Activated T-cell treated with anti-CD3 and anti-CD28 coated beads, Interleukin-2, amount 50 U/mL, for 48 hours (primary cell): ENCODE measurements at regions not wholly inside any gene's neighbourhood (a gene's known extent, or its start where the extent isn't known, plus 50 kb on each side); places are given as distances from the start of the nearest gene placed in this dataset.

ENCODE experiments used
- DNase-seq, 2 experiments: peaks; one replicate each; pipeline ENCODE4 v3.0.0-alpha.2; 2020

- peak; percentile 32 to 52 for DNase-seq
These were observed 462.0 kb downstream of the PDCD6IP start for GRCh38 chr3:34260271-34261000.

- DNase-seq = no peak
These were observed 462.6 kb downstream of the PDCD6IP start for GRCh38 chr3:34261001-34261385.

GRCh38 chr3:34263101-34263621 is 464.7 kb downstream of the PDCD6IP start:
- no peak for DNase-seq

- no peak for DNase-seq
These were observed 466.1 kb downstream of the PDCD6IP start for GRCh38 chr3:34264337-34265041.

- no peak for DNase-seq
These were observed 468.7 kb downstream of the PDCD6IP start for GRCh38 chr3:34267088-34267487.

GRCh38 chr3:34268032-34268709 is 469.7 kb downstream of the PDCD6IP start:
- DNase-seq = no peak

GRCh38 chr3:34275811-34276210 is 477.4 kb downstream of the PDCD6IP start:
- DNase-seq = no peak

- DNase-seq = no peak
These were observed 477.9 kb downstream of the PDCD6IP start for GRCh38 chr3:34276342-34276741.

DNA sequence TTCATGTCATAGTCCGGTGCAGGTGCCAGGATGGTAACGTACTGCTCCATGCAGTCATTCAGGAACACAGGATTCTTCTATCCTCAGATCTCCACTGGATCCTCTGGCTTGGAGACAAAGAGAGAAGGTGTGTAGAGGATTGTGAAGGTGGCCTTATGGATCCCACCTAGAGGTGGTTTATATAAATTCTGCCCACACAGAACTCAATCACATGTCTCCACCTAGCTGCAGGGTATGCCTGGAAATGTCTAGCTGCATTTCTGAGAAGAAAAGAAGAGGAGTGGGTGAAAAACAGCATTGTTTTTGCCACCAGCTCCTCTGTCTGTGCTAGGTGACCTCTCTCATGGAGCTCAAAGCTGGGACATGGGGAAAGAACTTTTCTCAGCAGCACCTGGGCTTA is 478.7 kb downstream of the PDCD6IP start:
- DNase-seq = no peak

- no peak for DNase-seq
These were observed 481.5 kb downstream of the PDCD6IP start for GRCh38 chr3:34279901-34280300.

DNA sequence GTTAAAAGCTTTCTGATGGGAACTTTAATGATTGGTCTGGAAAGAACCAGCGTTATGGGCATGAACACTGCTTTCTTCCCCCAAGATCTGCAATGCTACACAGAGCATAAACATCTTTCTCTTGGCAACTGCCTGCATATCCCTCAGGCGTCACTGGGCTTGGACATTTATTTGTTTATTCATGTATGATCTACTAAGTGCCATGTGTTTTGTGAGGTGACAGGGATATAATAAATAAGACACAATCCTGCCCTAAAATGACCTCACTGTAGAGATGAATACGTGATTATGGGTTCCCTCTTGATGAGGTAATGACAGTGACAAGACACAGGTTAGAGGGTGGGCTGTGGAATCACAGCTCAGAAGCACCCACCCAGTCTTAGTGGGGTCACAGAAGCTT is 485.3 kb downstream of the PDCD6IP start:
- no peak for DNase-seq

DNA sequence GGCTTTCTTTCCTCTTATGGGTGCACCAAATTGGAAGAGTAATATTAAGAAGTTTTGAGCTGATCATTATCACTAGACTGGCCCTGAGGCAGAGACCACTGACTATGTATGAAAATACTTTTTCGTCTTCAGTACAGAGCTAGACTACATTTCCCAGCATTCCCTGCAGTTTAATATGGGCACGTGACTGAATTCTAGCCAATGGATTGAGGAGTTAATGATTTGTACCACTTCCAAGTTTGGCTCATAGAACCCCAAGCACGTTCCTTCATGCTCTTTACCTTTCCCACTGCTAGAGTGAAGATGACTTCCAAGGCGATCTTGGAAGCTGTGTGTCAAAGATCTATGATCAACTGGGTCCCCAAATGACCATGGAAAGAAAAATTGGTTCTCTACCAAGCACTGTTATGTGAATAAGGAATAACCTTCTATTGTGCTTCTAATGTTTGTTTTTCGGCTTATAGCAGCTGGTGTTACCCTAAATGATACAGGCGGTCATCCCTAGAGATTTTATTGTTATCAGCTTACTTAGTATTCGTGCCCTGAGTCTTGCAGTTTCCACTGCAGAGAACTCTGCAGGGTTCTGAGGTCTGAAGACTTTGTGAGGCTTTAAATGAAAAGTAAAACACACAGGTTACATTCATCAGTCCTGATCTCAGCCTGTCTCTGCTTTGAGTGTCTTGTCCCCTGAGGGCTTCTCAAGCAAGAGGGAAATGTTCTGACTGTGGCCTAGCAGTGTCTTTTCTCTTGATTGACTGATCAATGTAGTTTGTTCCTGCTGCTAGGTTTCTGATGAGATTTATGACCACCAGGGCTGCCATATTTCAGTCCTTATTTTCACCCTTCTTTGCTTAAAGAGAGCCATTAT is 486.8 kb downstream of the PDCD6IP start:
- no peak for DNase-seq

GRCh38 chr3:34285827-34286188 is 487.4 kb downstream of the PDCD6IP start:
- DNase-seq = no peak

DNA sequence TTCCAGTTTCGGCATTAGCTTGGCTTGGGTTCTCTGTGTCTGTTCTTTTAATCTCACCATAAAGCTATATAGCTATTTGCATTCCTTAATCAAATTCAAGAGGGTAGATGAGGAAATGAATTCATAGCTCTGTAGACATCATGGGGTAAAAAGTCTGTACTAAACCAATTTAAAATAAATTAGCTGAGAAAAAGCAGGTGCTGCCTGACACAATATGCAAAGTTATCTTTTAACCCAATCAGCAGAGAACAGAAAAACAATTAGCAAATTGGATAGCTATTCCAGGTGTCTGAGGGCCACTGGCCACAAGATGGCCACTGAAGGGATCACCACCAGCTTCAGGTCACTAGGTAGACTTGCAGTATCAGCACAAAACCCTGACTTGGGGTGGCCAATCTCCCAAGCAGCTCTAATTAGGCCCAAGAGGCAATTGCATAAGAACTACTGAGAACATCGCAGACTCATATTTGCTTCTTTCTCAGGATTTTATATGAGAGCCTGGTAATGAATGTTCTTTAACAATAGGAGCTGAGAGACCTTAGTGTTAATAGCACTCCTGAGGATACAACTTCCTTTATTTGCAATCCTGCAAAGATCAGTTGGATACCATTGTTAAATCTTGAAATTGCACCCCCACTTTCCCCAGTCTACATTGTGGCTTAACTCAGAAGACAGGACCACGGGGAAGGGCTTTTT is 494.3 kb downstream of the PDCD6IP start:
- DNase-seq = no peak

DNA sequence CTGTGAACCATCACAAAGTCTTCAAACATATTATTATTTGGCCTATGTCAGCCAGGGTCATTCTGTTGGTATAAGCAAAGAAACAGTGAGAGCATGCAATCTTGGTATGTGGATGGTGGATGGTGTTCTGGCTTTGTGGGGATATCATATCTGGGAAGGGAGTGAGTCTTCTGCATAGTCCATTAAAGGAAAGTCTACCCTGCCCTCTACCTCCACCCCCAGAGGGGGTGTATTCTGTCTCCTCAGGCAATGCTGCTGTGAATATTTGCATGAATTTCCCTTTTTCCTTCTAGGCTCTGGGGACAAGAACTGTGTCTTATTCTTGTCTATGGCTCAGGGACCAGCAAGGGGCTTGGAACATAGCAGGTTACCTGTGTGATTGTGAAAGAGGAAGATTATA is 495.8 kb downstream of the PDCD6IP start:
- DNase-seq = no peak

- no peak for DNase-seq
These were observed 498.4 kb downstream of the PDCD6IP start for GRCh38 chr3:34296796-34297195.

GRCh38 chr3:34298653-34299052 is 500.2 kb downstream of the PDCD6IP start:
- DNase-seq = no peak

GRCh38 chr3:34300621-34301020 is 502.2 kb downstream of the PDCD6IP start:
- no peak for DNase-seq

DNA sequence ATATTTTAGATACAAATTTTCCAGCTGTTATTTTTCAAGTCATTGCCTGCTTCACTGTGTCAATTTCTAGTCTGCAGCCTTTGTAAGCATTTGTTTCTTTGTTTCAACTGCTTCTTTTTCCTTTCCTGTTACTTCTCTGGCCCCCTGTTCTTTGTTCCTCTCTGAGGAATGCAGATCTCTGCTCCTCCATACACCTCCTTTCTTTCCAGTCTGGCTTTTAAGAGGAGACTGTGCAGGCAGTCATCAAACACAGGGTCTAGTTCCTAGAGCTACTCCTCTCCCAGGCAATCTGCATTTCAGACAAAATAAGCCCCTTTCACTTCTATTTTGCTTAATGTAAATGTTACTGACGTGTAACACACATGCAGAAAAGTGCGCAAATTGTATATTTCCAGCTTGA is 502.9 kb downstream of the PDCD6IP start:
- no peak for DNase-seq

DNA sequence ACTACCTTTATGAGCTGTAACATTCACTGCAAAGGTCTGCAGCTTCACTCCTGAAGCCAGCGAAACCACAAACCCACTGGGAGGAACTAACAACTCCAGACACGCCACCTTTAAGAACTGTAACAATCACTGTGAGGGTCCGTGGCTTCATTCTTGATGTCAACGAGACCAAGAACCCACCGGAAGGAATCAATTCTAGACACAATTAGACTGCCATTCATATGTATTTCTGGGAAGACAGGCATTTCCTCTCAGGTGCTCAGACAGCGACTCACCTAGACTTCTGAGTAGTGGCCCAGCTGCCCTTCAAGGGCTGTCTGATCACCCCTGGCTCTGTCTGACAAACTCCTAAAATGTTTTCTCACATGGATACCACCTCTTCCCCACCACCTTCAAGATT is 506.8 kb downstream of the PDCD6IP start:
- no peak for DNase-seq

DNA sequence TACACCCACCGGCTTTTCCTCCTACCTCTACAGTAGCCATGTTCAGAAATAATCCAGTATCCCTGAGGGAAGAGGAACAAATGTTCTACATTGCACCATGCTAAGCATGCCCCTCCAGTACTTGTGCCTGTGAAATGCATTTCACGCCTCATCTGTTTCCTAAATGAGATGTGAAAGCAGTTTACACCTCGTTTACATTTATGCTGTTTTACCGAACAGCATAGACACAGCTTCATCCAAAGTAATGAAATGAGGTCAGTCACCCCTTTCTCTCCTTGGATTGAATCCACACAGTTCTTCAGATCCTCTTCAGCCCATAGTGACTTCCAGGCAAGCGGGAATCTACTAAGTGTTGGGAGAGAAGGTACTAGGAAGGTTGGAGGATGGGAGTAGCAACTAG is 514.3 kb downstream of the PDCD6IP start:
- DNase-seq = no peak

DNA sequence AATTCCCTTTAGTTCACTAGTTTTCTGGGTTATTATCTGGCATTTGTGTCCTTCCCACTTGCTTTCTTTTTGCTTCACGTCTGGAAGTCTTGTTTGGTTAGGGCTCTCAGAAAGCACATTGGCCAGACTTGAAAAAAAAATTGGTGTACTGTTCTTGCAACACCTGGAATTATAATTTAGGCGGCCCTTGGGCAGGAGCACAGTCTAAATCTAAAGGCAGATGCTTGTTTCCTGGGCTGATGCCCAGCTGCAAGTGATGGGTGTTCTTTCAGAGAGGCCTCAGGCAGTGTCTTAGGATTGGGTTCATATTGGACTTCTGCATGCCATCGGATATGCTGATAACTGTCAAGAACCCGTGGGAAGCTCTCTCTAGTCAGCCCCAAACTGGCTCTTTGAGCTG is 521.5 kb downstream of the PDCD6IP start:
- DNase-seq = no peak
